Renal pelvis (tissue), 1 donor: ENCODE measurements at regions not wholly inside any gene's neighbourhood (a gene's known extent, or its start where the extent isn't known, plus 50 kb on each side); places are given as distances from the start of the nearest gene placed in this dataset.
A peak's percentile ranks its signal among the peaks of the same experiment; 100 is the strongest.

Experiments used
- DNase-seq: peaks from one replicate; pipeline ENCODE4 v3.0.0-alpha.2; 2013

DNA sequence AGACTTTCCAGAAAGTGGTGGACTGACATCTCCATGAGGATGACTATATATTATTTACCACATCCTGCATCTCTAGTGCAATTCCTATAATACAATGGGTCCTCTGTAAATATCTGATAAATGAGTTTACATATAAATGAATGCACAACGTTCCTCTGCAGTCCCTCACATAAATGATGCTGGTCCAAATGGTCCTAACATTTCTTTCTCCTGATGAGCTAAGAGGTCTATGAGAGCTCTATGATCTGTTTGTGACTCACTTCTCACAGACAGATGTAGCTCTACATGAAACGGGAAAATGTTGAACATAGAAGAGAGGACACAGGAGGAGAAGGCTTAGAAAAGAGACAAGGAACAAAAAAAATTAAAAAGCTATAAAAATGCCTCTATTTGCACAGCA, 201.2 kb upstream of the PIK3C3 start:
- no peak for DNase-seq

DNA sequence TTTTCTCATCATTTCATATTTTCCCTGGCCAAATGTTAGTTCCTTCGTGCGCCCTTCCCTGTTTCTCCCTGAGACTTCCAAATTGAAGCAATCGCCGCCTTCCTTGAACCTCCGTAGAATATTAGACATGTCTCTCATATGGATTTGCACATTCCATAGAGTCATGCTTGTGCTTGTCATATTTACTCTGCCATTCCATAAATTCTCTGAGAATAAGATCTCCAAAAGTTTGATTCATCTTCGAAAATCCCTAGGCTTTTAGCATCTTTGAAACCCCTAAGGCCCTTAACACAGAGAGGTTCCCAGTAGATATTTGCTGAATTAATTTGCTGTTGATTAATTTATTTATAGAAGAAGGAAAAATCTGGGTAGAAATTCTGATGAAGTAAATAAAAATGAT, 202.2 kb upstream of the PIK3C3 start:
- DNase-seq, result no peak

- no peak for DNase-seq
Measured at GRCh38 chr18:41751652-41752051, 203.4 kb upstream of the PIK3C3 start.

DNA sequence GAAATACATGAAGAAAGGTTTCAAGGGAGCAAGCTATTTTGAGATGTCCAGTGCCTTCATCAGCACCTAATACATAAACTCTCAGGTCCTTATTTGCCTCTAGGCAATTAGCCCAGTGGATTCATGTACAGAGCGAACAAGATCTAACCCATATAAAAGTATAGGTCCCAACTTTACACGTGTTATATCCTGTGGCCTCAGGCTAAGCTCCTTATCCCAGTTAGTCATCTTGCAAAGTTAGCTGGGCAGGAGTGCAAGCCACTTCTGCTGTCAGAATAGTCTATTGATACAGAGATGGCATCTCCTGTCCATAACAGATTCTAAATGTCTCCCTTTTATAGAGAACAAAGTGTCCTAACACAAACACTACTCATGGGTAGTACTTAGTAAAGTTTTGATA, 203.9 kb upstream of the PIK3C3 start:
- no peak for DNase-seq

- DNase-seq, result no peak
Measured at GRCh38 chr18:41747723-41748242, 207.3 kb upstream of the PIK3C3 start.

DNA sequence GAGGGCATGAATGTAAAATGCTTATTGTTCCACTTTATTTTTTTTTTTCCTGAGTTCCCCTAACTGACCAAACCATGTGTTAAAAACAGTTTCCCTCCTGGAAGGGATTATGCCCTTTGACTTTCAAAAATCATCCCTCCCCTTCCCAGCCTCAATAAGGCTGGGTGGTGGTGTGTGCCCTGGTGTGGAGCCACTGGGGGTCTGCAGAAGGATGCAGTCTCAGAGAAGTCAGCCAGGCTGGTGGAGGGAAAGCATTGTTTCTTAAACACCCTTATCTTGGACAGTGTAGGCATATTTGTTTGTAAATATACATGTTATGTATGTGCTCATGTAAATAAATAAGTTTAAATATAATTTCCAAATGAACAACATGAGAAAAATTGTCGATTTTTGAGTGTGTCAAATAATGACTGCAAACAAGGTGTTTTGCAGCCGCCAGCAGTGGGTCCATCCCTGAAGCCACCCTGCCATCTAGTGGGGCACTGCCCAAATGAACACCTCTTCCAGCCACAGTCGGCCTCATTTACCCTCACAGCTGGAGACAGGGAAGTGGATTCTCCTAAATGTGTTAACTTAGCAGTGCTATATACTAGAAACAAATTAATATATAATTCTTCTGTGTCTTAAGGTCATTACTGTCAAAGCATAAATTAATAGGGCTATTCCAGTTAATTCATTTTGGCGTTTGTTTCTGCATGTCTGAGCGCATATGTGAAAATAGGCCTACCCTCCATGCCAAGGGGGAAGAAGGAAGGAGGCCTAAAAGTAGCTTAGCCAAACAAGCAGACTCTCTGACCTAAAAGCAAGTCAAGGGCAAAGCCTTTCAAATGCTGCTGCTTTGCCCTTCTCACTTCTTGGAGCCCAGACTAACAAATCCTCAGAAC, 209.6 kb upstream of the PIK3C3 start:
- DNase-seq, result peak; percentile 56

DNA sequence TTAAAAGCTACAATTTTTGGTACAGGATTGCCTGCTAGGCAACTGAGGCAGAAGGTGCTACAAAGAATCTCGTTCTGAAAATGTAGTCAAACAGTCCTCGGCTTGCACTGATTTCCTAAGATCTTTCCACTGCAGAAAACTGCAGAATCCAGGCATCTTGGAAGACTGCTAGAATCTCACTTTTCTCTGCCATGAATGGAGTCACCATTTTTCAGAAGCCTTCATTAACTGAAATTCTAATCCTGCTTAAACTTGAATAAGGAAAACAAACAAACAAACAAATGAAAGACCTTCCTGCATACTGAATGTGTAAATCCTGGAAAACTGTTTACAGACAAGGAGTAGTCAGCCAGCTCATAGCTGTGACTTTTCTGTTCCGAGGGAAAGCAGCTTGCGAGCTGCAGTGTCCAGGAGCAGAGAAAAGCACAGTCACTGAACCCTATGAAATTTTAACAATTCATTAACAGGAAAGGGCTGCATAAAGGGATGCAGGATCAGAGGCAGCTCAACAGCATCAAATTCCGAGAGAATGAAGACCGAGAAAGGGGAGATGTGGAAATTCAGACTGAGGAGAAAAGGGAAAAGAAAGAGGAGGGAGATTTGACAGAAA, 210.5 kb upstream of the PIK3C3 start:
- no peak for DNase-seq

DNA sequence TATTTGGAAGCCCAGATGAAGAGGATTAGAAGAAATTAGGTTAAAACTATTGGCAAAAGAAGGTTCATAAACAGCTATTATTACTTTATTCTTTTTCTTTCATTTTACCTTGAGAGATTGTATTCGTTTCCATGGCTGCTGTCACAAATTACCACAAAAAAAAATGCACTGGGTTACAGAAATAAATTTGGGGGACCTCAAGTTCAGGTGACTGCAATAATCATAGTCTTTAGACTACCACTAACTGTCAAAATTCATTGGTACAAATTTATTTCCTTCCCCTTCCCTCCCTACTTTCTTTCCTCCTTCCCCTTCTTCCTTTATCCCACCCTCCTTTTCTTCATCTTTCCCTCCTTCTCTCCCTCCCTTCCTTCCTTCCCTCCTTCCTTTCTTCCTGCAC, 217.8 kb upstream of the PIK3C3 start:
- no peak for DNase-seq

GRCh38 chr18:41734917-41735316, 220.1 kb upstream of the PIK3C3 start:
- DNase-seq, result no peak

GRCh38 chr18:41732356-41732755, 222.7 kb upstream of the PIK3C3 start:
- no peak for DNase-seq

DNA sequence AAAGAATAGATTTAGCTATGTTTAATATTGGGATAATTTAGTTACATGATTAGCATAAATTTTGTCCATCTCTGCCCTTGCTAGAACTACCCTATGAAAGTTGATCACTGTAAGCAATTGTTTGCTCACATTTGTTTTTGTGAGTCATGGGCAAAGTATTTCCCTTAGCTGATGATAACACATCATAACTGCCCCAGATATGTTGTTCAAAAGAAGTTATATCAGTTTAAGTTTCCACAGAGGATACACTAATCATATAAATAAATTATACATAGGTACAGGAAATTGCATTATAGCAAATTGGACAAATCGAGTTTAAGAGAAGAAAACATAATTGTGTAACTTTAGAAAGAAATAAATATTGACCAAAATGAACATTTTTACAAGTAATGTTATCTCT, 223.2 kb upstream of the PIK3C3 start:
- no peak for DNase-seq

GRCh38 chr18:41724195-41724594, 230.8 kb upstream of the PIK3C3 start:
- DNase-seq, result no peak

DNA sequence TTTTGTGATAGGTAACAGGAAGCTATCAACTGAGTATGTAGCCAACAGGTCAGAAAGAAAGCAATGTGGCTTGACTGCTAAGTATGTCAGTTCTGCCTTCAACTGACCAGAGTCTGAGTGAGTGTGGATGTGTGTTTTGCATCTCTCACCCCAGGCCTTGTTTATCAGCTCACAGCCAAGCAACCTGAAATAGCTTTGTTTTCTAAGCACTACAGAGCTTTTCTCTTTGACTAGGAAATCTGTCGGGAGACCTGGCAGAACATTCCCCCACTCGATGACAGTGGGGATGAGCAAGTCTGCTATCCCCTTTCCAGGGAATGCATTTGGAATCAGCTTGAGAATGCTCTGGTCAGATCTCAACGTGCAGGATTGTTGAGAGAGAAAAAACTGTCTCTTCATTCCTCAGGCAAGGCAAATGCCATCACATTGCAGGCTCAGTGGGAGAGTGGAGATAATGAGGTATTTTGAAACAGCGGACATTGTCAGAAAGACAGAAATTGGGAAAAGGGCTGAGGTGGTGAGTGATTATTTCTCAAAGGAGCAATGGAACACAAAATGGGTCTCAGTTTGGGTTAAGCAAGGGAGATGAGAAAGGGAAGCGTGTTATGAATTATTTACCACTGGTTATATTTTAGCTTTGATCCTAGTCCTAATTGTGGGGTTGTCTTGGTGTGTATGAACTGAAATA, 233.8 kb upstream of the PIK3C3 start:
- no peak for DNase-seq

DNA sequence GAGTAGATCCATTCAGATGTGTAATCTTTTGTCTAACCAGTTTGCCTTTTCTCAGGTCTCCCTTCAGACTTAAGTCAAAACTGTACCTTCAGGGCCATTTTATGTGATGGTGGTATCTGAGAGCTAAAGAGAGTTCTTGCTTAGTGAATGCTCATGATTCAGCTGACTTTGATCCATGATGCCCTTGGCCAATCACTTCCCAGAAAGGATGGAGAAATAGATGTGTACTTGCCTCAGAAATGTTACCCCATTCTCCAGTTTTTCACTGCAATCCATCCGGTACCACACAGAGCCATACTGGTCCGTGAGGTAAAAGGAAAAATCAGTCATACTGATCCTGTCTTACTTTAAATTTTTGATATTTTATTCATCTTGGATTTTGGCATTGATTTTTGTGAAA, 234.8 kb upstream of the PIK3C3 start:
- no peak for DNase-seq

DNA sequence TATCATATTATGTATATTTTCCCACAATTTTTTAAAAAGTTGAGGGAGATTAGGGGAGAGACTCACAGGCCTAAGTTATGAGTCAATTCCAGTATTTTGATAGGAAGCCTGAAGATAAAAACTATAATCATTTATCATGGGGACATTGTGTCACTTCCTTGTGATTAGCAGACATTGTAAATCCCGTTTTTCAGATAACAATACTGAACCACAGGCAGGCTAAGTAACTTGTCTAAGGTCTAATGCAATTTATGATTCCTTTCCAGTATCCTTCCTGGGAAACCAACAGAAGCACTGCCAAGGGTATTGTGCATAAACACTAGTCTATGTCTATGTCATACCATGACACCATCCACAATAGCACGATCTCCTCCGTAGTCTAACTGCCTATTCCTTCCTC, 235.2 kb upstream of the PIK3C3 start:
- DNase-seq, result no peak

DNA sequence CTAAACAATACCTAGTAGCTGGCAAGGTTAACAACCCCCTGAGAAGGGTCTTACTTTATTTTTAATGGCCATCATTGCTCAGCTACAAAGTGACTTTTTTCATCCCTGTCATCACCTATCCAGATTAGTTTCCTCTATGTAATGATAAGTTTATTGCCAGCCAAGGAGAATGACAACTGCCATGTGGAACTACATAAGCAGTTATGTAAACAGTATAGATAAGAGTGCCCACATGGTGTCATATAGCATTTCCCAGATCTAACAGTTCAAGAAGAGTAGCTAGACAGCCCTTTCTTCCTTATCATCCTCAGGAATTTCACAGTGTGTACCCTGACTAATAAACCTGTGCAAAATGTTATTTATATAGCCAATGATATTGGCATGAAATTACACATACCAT, 240.2 kb upstream of the PIK3C3 start:
- DNase-seq, result no peak

- no peak for DNase-seq
Measured at GRCh38 chr18:41713969-41714825, 240.8 kb upstream of the PIK3C3 start.

- no peak for DNase-seq
Measured at GRCh38 chr18:41706301-41706700, 248.7 kb upstream of the PIK3C3 start.

GRCh38 chr18:41703744-41704530, 251.1 kb upstream of the PIK3C3 start:
- peak; percentile 4 for DNase-seq

- DNase-seq, result no peak
Measured at GRCh38 chr18:41700416-41700815, 254.6 kb upstream of the PIK3C3 start.

DNA sequence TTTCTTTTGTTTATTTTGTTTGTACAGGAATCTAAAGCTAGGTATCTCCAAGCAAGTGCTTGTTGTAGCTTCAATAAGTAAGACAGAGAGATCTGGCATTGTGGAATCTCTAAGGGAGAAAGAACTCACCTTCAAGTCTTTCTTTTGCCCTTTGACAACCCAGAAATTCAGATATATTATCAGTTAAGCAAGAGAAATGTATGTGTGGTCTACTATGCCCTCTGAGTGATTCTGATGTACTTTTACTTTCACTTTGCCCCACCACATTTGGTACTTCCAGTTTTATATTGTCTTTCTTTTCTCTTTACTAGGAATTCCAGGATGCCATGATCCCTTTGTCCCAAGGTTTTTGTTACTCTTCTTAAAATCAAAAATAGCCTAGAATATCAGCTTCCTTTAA, 259.6 kb upstream of the PIK3C3 start:
- DNase-seq, result no peak
